Mesendoderm (in vitro differentiated cells): ENCODE measurements at regions not wholly inside any gene's neighbourhood (a gene's known extent, or its start where the extent isn't known, plus 50 kb on each side); places are given as distances from the start of the nearest gene placed in this dataset.

Source experiments
- DNase-seq: peaks from one replicate; pipeline ENCODE4 v3.0.0; 2013
- H2AK5ac ChIP-seq: 2 replicates; pipeline ENCODE4 v1.6.1; 2013; ENCODE audit warnings: low read length, inconsistent platforms
- H2BK120ac ChIP-seq: 2 replicates; pipeline ENCODE4 v1.6.1; 2013; ENCODE audit warnings: low read depth, mild to moderate bottlenecking, low read length, moderate library complexity, mixed read lengths
- H2BK15ac ChIP-seq: replicated peaks from 2 replicates; pipeline ENCODE4 v1.6.1; 2013; ENCODE audit warnings: low read depth, mild to moderate bottlenecking, moderate library complexity
- H2BK5ac ChIP-seq: 2 replicates; pipeline ENCODE4 v1.6.1; 2013; ENCODE audit warnings: low read length, inconsistent platforms
- H3K18ac ChIP-seq: 2 replicates; pipeline ENCODE4 v1.6.1; 2013; ENCODE audit warnings: mild to moderate bottlenecking, low read length, mixed read lengths
- H3K23ac ChIP-seq: one replicate; pipeline ENCODE4 v1.6.1; 2013; ENCODE audit warnings: low read length
- H3K27ac ChIP-seq: 2 replicates; pipeline ENCODE4 v1.5.1; 2013; ENCODE audit warnings: low read depth, mild to moderate bottlenecking, inconsistent platforms, low read length, moderate library complexity
- H3K27me3 ChIP-seq: 2 replicates; pipeline ENCODE4 v1.6.1; 2013; ENCODE audit warnings: low read length, control low read depth, mild to moderate bottlenecking, inconsistent platforms; ENCODE audit not compliant: insufficient read depth, poor library complexity
- H3K36me3 ChIP-seq: 2 replicates; pipeline ENCODE4 v1.6.1; 2013; ENCODE audit warnings: low read length, inconsistent platforms; ENCODE audit not compliant: control insufficient read depth, insufficient read depth
- H3K4ac ChIP-seq: one replicate; pipeline ENCODE4 v1.6.1; 2013; ENCODE audit warnings: low read depth, mild to moderate bottlenecking, low read length, moderate library complexity
- H3K4me1 ChIP-seq: 2 replicates; pipeline ENCODE4 v1.6.1; 2013; ENCODE audit warnings: low read depth, low read length, inconsistent platforms; ENCODE audit not compliant: control insufficient read depth
- H3K4me2 ChIP-seq: 2 replicates; pipeline ENCODE4 v1.6.1; 2013; ENCODE audit warnings: low read length
- H3K4me3 ChIP-seq: 2 replicates; pipeline ENCODE4 v1.5.1; 2013; ENCODE audit warnings: mild to moderate bottlenecking, low read length
- H3K56ac ChIP-seq: one replicate; pipeline ENCODE4 v1.6.1; 2013; ENCODE audit warnings: low read length
- H3K79me1 ChIP-seq: 2 replicates; pipeline ENCODE4 v1.6.1; 2013; ENCODE audit warnings: low read length, inconsistent platforms
- H3K79me2 ChIP-seq: 2 replicates; pipeline ENCODE4 v1.6.1; 2013; ENCODE audit warnings: mild to moderate bottlenecking, low read length; ENCODE audit not compliant: control insufficient read depth, insufficient read depth
- H3K9ac ChIP-seq: 2 replicates; pipeline ENCODE4 v1.6.1; 2013; ENCODE audit warnings: low read length, inconsistent platforms
- H4K5ac ChIP-seq: one replicate; pipeline ENCODE4 v1.6.1; 2013; ENCODE audit warnings: low read length
- H4K8ac ChIP-seq: one replicate; pipeline ENCODE4 v1.6.1; 2013; ENCODE audit warnings: low read depth, mild to moderate bottlenecking, control low read depth, low read length, moderate library complexity
- WGBS: extraction: QIAGEN DNeasy Blood & Tissue Kit; methylation state at CpG from one replicate; pipeline ENCODE4 v1.1.7; 2013; ENCODE audit warnings: low lambda C conversion rate, missing lambda C conversion rate; ENCODE audit not compliant: insufficient coverage; ENCODE audit errors: extremely low coverage; 5-methylcytosine and 5-hydroxymethylcytosine counted together

DNA sequence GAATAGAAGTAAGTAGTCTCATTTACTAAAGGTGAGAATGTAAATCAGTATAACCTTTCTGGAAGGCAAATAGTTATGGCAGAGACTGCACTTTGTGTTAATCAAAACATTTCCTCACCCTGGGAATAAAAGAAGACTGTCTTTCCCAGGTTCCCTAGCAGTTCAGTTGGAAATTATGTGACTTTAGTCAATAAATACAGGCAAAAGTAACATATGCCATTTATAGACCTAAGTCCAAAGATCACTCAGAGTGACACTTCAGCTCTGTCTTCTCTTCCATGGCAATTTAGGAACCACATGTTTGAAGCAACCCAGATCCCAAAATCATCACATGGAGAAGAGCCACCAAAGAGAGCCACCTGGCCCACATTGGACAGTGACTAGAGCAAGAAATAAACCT, 160.7 kb upstream of the SV2C start:
- Histone ChIP-seq H3K27ac (no peak overlapping the region), H4K5ac (no peak overlapping the region), H2BK120ac (no peak overlapping the region), H3K18ac (no peak overlapping the region), H3K4me2 (no peak overlapping the region), H2BK5ac (no peak overlapping the region), H3K79me1 (no peaks in the 10 kb centered on the region), H3K4me3 (no peak overlapping the region), H4K8ac (no peak overlapping the region), H3K27me3 (no peaks in the 10 kb centered on the region), H3K4ac (no peak overlapping the region), H3K79me2 (no peaks in the 10 kb centered on the region), H2AK5ac (no peak overlapping the region), H3K9ac (no peak overlapping the region), H3K36me3 (no peaks in the 10 kb centered on the region), H3K23ac (no peak overlapping the region), H3K56ac (no peak overlapping the region), H3K4me1 (no peaks in the 10 kb centered on the region), H2BK15ac (no peak overlapping the region)
- no peak for DNase-seq

- no peak overlapping the region for H4K5ac ChIP-seq
- no peak overlapping the region for H3K27ac ChIP-seq
- no peak overlapping the region for H2AK5ac ChIP-seq
- H3K79me2 ChIP-seq: no peaks in the 10 kb centered on the region
- no peak overlapping the region for H3K4me2 ChIP-seq
- no peak overlapping the region for H3K9ac ChIP-seq
- no peak overlapping the region for H3K18ac ChIP-seq
- H3K36me3 ChIP-seq: no peaks in the 10 kb centered on the region
- H2BK120ac ChIP-seq: no peak overlapping the region
- no peak for DNase-seq
- no peaks in the 10 kb centered on the region for H3K27me3 ChIP-seq
- H2BK15ac ChIP-seq: no peak overlapping the region
- no peaks in the 10 kb centered on the region for H3K4me1 ChIP-seq
- no peak overlapping the region for H2BK5ac ChIP-seq
- H3K56ac ChIP-seq: no peak overlapping the region
- no CpG with 5 or more reads among the region's 6 CpGs for WGBS
- no peak overlapping the region for H3K4ac ChIP-seq
- no peak overlapping the region for H3K23ac ChIP-seq
- no peak overlapping the region for H4K8ac ChIP-seq
- no peak overlapping the region for H3K4me3 ChIP-seq
- H3K79me1 ChIP-seq: no peaks in the 10 kb centered on the region
Measured at GRCh38 chr5:75921011-75921410, 162.2 kb upstream of the SV2C start.

DNA sequence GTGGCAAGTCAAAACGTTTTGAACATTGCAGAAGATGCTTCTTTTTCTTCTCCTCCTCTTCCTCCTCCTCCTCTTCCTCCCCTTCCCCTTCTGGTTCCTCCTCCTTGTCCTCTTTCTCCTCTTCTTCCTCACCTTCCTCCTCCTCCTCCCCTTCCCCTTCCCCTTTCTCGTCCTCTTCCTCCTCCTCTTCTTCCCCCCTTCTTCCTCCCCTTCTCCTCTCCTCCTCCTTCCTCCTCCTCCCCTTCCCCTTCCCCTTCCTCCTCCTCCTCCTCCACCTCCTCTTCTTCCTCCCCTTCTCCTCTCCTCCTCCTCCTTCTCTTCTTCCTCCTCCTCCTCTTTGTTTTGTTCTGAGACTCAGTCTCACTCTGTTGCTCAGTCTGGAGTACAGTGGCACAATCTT, 167.0 kb upstream of the SV2C start:
- Histone ChIP-seq H3K4ac (no peak overlapping the region), H2AK5ac (no peak overlapping the region), H4K5ac (no peak overlapping the region), H3K23ac (no peak overlapping the region), H3K27ac (no peak overlapping the region), H3K9ac (no peak overlapping the region), H2BK120ac (no peak overlapping the region), H2BK5ac (no peak overlapping the region), H2BK15ac (no peak overlapping the region), H3K56ac (no peak overlapping the region), H3K79me2 (no peaks in the 10 kb centered on the region), H3K79me1 (no peaks in the 10 kb centered on the region), H3K4me2 (no peak overlapping the region), H3K4me3 (no peak overlapping the region), H4K8ac (no peak overlapping the region), H3K36me3 (no peaks in the 10 kb centered on the region), H3K27me3 (no peaks in the 10 kb centered on the region), H3K4me1 (no peaks in the 10 kb centered on the region), H3K18ac (no peak overlapping the region)
- WGBS: no CpG with 5 or more reads among the region's 2 CpGs
- no peak for DNase-seq

DNA sequence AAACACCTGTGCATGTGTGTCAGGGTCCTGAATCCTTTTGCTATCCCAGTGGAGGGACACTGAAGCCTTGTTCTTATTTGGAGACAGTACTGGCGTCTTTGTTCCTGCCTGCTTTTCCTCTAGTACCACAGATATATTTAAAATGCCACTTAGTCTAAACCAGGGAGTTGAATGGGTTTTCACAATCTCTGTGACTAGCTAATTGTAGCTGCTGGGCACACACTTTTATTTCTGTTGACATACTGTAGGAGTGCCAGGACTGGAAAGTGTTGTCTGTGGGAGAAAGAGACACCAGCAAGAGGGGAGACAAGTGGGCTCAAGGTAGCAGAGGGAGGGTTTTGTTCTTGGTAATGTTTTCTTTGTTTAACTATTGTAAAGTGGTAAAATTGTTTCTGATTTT, 174.0 kb upstream of the SV2C start:
- no peak overlapping the region for H2BK15ac ChIP-seq
- no peak overlapping the region for H3K9ac ChIP-seq
- H3K79me2 ChIP-seq: no peaks in the 10 kb centered on the region
- H4K8ac ChIP-seq: no peak overlapping the region
- no peak overlapping the region for H2BK120ac ChIP-seq
- no CpG with 5 or more reads among the region's 1 CpG for WGBS
- no peak overlapping the region for H3K4me3 ChIP-seq
- H3K18ac ChIP-seq: no peak overlapping the region
- no peak overlapping the region for H2AK5ac ChIP-seq
- no peaks in the 10 kb centered on the region for H3K4me1 ChIP-seq
- no peak overlapping the region for H3K23ac ChIP-seq
- no peak overlapping the region for H3K4ac ChIP-seq
- DNase-seq: no peak
- H4K5ac ChIP-seq: no peak overlapping the region
- H3K79me1 ChIP-seq: no peaks in the 10 kb centered on the region
- H3K4me2 ChIP-seq: no peak overlapping the region
- no peak overlapping the region for H3K56ac ChIP-seq
- no peaks in the 10 kb centered on the region for H3K36me3 ChIP-seq
- no peaks in the 10 kb centered on the region for H3K27me3 ChIP-seq
- no peak overlapping the region for H2BK5ac ChIP-seq
- no peak overlapping the region for H3K27ac ChIP-seq

GRCh38 chr5:75907651-75908050, 175.5 kb upstream of the SV2C start:
- Histone ChIP-seq H3K9ac (no peak overlapping the region), H2BK5ac (no peak overlapping the region), H4K5ac (no peak overlapping the region), H3K18ac (no peak overlapping the region), H3K4me3 (no peak overlapping the region), H2AK5ac (no peak overlapping the region), H2BK120ac (no peak overlapping the region), H2BK15ac (no peak overlapping the region), H4K8ac (no peak overlapping the region), H3K79me2 (no peaks in the 10 kb centered on the region), H3K27me3 (no peaks in the 10 kb centered on the region), H3K79me1 (no peaks in the 10 kb centered on the region), H3K36me3 (no peaks in the 10 kb centered on the region), H3K4ac (no peak overlapping the region), H3K4me2 (no peak overlapping the region), H3K56ac (no peak overlapping the region), H3K4me1 (no peaks in the 10 kb centered on the region), H3K23ac (no peak overlapping the region), H3K27ac (no peak overlapping the region)
- no peak for DNase-seq
- no CpG with 5 or more reads among the region's 4 CpGs for WGBS

DNA sequence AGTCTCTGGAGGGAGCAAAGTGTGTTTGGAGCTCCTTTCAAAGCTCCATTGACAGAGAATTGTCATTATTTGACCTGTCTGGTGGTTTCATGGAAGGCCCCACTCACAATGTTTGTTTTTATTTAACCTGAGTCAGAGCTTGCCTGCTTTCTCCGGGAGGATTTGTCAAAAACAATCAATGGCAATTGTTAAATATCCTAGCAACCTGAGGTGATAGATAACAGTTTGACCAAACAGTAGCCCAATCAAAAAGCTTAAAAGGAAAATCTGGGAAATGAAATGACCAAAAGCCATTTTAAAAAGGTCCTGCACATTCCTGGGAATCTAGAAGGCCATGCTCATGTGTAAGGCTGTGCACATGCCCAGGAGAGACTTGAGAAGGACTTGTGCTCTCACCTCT, 177.2 kb upstream of the POC5 start:
- Histone ChIP-seq H3K27ac (no peak overlapping the region), H3K36me3 (no peaks in the 10 kb centered on the region), H2AK5ac (no peak overlapping the region), H2BK5ac (no peak overlapping the region), H3K23ac (no peak overlapping the region), H3K4me3 (no peak overlapping the region), H3K4me1 (no peaks in the 10 kb centered on the region), H2BK120ac (no peak overlapping the region), H4K8ac (no peak overlapping the region), H3K4ac (no peak overlapping the region), H3K79me2 (no peaks in the 10 kb centered on the region), H3K4me2 (no peak overlapping the region), H3K56ac (no peak overlapping the region), H4K5ac (no peak overlapping the region), H3K9ac (no peak overlapping the region), H3K18ac (no peak overlapping the region), H3K79me1 (no peaks in the 10 kb centered on the region), H3K27me3 (no peaks in the 10 kb centered on the region), H2BK15ac (no peak overlapping the region)
- no CpG with 5 or more reads among the region's 1 CpG for WGBS
- DNase-seq: no peak
